Osteoblast (primary cell): ENCODE measurements at regions not wholly inside any gene's neighbourhood (a gene's known extent, or its start where the extent isn't known, plus 50 kb on each side); places are given as distances from the start of the nearest gene placed in this dataset.

Experiments used
- DNase-seq: peaks from one replicate; pipeline ENCODE4 v3.0.0; 2011; ENCODE audit warnings: low spot score, mixed read lengths; ENCODE audit not compliant: insufficient read length; ENCODE audit errors: missing footprints
- H2AFZ ChIP-seq: 2 replicates; pipeline ENCODE4 v1.6.0; 2011; ENCODE audit warnings: mild to moderate bottlenecking, low read length
- H3K27ac ChIP-seq: 2 replicates; pipeline ENCODE4 v1.5.1; 2011; ENCODE audit warnings: mild to moderate bottlenecking, low read depth, low read length, moderate library complexity
- H3K27me3 ChIP-seq: 2 replicates; pipeline ENCODE4 v1.6.0; 2012; ENCODE audit warnings: mild to moderate bottlenecking, control low read depth, inconsistent platforms, low read length, moderate library complexity; ENCODE audit not compliant: insufficient read depth
- H3K36me3 ChIP-seq: 2 replicates; pipeline ENCODE4 v1.5.1; 2011; ENCODE audit warnings: mild to moderate bottlenecking, low read length, control low read depth, moderate library complexity; ENCODE audit not compliant: insufficient read depth
- H3K4me1 ChIP-seq: 2 replicates; pipeline ENCODE4 v1.5.1; 2011; ENCODE audit warnings: mild to moderate bottlenecking, low read length, control low read depth, moderate library complexity; ENCODE audit not compliant: insufficient read depth
- H3K4me2 ChIP-seq: 2 replicates; pipeline ENCODE4 v1.6.0; 2011; ENCODE audit warnings: mild to moderate bottlenecking, low read length; ENCODE audit not compliant: insufficient read depth
- H3K4me3 ChIP-seq: fragments of 200-600 bp; sonication (generic); 3 replicates; pipeline ENCODE4 v1.5.1; 2012; ENCODE audit warnings: mild to moderate bottlenecking, low read length, inconsistent platforms; ENCODE audit not compliant: insufficient read depth
- H3K79me2 ChIP-seq: 2 replicates; pipeline ENCODE4 v1.6.0; 2012; ENCODE audit warnings: mild to moderate bottlenecking, low read length, control low read depth, inconsistent platforms; ENCODE audit not compliant: insufficient read depth
- H3K9me3 ChIP-seq: 2 replicates; pipeline ENCODE4 v1.5.1; 2011; ENCODE audit warnings: low read depth, low read length, control low read depth
- H4K20me1 ChIP-seq: 2 replicates; pipeline ENCODE4 v1.6.0; 2012; ENCODE audit warnings: mild to moderate bottlenecking, low read length, control low read depth; ENCODE audit not compliant: insufficient read depth
- TF ChIP-seq, protein P1 (sequence below): IDR thresholded peaks from 2 replicates; pipeline ENCODE4 v1.5.1; 2011; ENCODE audit warnings: mild to moderate bottlenecking, low read depth, low read length, moderate library complexity; ENCODE audit errors: extremely low read depth

DNA sequence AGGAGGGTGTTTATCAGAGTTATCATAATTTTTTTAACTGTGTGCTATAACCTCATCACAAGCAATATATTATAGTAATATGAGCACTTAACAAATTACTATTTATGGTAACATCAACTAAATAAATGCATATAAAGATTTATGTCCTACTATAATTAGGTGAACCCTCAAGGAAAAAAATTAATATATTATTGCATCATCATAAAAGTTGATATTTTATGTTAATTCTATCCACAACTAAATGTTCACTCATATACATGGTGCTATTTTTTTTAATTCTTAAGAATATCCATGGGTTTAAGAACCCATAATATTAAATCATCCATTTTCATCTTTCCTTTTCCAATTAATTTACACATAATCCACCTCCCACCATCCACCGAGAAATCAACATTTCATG lies 506.0 kb upstream of the USP15 start:
- TF ChIP-seq, protein P1, sequence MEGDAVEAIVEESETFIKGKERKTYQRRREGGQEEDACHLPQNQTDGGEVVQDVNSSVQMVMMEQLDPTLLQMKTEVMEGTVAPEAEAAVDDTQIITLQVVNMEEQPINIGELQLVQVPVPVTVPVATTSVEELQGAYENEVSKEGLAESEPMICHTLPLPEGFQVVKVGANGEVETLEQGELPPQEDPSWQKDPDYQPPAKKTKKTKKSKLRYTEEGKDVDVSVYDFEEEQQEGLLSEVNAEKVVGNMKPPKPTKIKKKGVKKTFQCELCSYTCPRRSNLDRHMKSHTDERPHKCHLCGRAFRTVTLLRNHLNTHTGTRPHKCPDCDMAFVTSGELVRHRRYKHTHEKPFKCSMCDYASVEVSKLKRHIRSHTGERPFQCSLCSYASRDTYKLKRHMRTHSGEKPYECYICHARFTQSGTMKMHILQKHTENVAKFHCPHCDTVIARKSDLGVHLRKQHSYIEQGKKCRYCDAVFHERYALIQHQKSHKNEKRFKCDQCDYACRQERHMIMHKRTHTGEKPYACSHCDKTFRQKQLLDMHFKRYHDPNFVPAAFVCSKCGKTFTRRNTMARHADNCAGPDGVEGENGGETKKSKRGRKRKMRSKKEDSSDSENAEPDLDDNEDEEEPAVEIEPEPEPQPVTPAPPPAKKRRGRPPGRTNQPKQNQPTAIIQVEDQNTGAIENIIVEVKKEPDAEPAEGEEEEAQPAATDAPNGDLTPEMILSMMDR = no peak
- Histone ChIP-seq H3K4me2 (no peak overlapping the region), H3K4me1 (no peaks in the 10 kb centered on the region), H4K20me1 (no peaks in the 10 kb centered on the region), H3K4me3 (no peak overlapping the region), H3K27ac (no peak overlapping the region), H3K79me2 (no peaks in the 10 kb centered on the region), H2AFZ (no peak overlapping the region), H3K36me3 (no peaks in the 10 kb centered on the region), H3K9me3 (no peaks in the 10 kb centered on the region), H3K27me3 (no peaks in the 10 kb centered on the region)
- no peak for DNase-seq

DNA sequence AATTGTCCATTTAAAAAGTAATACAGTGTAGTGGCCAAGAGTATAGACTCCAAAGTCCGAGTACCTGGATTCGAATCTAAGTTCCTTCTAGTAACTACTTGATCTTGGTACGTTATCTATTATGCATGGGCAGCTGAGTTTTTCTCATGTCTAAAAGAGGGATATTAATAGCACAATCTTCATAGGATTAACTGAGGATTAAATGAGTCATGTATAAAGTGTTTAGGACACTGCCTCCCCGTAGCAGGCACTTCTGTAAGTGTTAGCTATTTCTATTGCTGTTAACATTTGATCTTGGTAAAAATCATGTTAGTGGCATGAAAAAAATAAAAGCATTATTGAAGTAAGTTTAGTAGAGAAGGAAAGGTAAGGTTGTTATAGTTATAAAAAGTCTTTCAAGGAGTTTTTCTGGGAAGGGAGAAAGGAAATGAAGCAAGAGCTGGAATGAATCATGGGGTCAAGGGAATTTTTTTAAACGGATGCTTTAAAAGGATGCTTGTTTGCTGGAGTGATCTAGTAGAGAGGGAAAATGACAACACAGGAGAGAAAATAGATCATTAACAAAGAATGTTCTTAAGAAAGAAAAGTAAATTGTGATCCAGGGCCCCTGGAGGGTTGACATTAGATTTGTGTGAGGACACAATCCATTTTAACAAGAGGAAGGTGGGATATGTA lies 502.2 kb upstream of the USP15 start:
- no peak overlapping the region for H3K27ac ChIP-seq

DNA sequence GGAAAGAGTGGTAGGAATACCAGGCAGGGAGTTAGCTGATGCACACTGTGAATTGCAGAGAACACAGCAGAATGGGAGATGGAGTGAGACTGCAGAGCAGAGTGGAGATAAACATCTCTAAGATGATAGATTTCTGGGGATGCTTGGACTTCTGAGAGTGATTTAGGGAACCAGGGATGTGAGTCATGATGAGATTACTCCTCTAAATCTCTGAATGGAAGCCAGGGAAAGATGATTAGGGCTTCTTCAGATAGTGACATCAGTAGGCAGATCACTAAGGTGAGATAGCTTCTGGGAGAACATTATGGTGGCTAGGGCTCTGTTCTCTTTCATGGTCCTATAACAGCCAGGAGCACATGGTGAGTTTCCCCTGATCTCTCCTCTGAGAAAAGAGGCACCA lies 501.5 kb upstream of the USP15 start:
- no peak overlapping the region for H3K27ac ChIP-seq
- DNase-seq = no peak
- H3K4me1 ChIP-seq = no peaks in the 10 kb centered on the region
- TF ChIP-seq, protein P1 = no peak
- no peak overlapping the region for H2AFZ ChIP-seq
- H3K79me2 ChIP-seq = no peaks in the 10 kb centered on the region
- H3K27me3 ChIP-seq = no peaks in the 10 kb centered on the region
- H3K4me2 ChIP-seq = no peak overlapping the region
- H3K36me3 ChIP-seq = no peaks in the 10 kb centered on the region
- no peak overlapping the region for H3K4me3 ChIP-seq
- H4K20me1 ChIP-seq = no peaks in the 10 kb centered on the region
- no peaks in the 10 kb centered on the region for H3K9me3 ChIP-seq

More for the DNA sequence above, 502.2 kb upstream of the USP15 start:
- Histone ChIP-seq H3K27me3 (no peaks in the 10 kb centered on the region), H3K36me3 (no peaks in the 10 kb centered on the region), H4K20me1 (no peaks in the 10 kb centered on the region), H3K4me3 (no peak overlapping the region), H3K9me3 (no peaks in the 10 kb centered on the region), H3K4me1 (no peaks in the 10 kb centered on the region), H3K4me2 (no peak overlapping the region), H3K79me2 (no peaks in the 10 kb centered on the region), H2AFZ (no peak overlapping the region)
- DNase-seq = no peak
- TF ChIP-seq, protein P1 = no peak

DNA sequence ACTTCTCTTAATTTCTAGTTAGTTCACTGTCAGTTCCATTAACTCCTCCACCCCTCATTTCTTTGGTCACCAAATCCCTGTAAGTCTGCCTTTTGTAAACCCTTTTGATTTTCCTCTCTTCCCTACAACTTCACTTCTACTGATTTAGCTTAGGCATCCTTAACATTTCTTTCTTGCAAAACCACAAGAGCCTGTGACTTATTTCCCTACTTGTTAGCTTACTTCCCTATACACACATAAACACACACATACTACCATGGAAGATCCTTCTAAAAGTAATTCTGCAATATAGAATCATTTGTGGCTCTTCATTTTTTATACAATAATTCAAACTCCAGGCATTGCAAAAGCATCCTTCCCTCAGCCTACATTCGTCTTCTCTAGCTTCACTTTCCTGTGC lies 494.3 kb upstream of the USP15 start:
- Histone ChIP-seq H3K4me3 (no peak overlapping the region), H3K27me3 (no peaks in the 10 kb centered on the region), H3K9me3 (no peaks in the 10 kb centered on the region), H3K27ac (no peak overlapping the region), H3K4me2 (no peak overlapping the region), H4K20me1 (no peaks in the 10 kb centered on the region), H3K79me2 (no peaks in the 10 kb centered on the region), H3K4me1 (no peaks in the 10 kb centered on the region), H2AFZ (no peak overlapping the region), H3K36me3 (no peaks in the 10 kb centered on the region)
- TF ChIP-seq, protein P1 = no peak
- no peak for DNase-seq
